ENCODE measurements at regions not wholly inside any gene's neighbourhood (a gene's known extent, or its start where the extent isn't known, plus 50 kb on each side); places are given as distances from the start of the nearest gene placed in this dataset.

DNA sequence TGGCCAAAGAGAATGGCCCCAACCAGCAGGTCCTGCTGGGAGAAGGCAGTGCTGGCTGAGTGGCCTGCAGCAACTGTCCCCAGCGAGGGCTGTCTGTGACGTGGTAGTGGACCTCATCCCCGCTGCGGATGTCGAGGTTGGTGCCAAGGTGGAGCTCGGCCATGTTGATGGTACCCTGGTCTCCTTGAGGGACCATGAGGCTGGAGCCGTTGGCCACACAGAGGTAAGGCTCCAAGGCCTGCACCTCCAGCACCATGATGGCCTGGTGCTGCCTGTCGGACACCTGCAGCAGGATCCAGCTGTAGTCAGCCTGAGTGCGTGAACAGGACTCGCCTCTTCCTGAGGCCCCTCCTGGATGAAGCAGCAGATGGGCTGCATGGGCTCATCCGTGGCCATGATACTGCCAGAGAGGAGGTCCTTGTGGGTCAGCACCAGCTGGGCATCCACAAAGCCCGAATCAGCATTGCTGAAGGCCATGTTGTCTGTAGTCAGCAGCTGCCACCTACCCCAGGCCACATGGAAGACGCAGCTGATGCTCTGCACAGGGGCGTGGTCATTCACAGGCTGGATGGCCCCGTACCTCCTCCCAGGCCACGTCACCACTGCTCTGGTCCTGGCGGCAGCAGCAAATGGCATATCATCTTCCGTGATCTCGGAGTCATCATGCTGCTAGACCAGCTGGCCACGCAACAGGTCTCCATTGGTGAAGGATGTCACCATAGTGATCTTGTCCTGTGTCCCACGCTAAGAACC, 167.5 kb downstream of the GOLGA6L4 start:
- TF ChIP-seq, protein P1, sequence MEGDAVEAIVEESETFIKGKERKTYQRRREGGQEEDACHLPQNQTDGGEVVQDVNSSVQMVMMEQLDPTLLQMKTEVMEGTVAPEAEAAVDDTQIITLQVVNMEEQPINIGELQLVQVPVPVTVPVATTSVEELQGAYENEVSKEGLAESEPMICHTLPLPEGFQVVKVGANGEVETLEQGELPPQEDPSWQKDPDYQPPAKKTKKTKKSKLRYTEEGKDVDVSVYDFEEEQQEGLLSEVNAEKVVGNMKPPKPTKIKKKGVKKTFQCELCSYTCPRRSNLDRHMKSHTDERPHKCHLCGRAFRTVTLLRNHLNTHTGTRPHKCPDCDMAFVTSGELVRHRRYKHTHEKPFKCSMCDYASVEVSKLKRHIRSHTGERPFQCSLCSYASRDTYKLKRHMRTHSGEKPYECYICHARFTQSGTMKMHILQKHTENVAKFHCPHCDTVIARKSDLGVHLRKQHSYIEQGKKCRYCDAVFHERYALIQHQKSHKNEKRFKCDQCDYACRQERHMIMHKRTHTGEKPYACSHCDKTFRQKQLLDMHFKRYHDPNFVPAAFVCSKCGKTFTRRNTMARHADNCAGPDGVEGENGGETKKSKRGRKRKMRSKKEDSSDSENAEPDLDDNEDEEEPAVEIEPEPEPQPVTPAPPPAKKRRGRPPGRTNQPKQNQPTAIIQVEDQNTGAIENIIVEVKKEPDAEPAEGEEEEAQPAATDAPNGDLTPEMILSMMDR (IDR thresholded peaks at IDR 0.05): no peak
- TF ChIP-seq POLR2A (IDR thresholded peaks at IDR 0.05) (no peak), EP300 (IDR thresholded peaks at IDR 0.05) (no peak), POLR2AphosphoS5 (IDR thresholded peaks at IDR 0.05) (no peak)
